ENCODE measurements at regions not wholly inside any gene's neighbourhood (a gene's known extent, or its start where the extent isn't known, plus 50 kb on each side); places are given as distances from the start of the nearest gene placed in this dataset.

GRCh38 chr2:24439971-24440340 is 51.1 kb upstream of the NCOA1 start:
- DNase-seq (ENCODE audit: low read depth), result no peak

- peak; percentile 18 for DNase-seq (ENCODE audit: low read depth)
Observed at GRCh38 chr2:24439280-24439970, 51.6 kb upstream of the NCOA1 start.

GRCh38 chr2:24438106-24438505 is 52.9 kb upstream of the NCOA1 start:
- DNase-seq (ENCODE audit: low read depth), result peak; percentile 60

- peak; percentile 68 for DNase-seq (ENCODE audit: low read depth)
Observed at GRCh38 chr2:24435391-24436316, 55.4 kb upstream of the NCOA1 start.

GRCh38 chr2:24434541-24434940 is 56.5 kb upstream of the NCOA1 start:
- DNase-seq (ENCODE audit: low read depth), result no peak

- no peak for DNase-seq (ENCODE audit: low read depth)
Observed at GRCh38 chr2:24432735-24433134, 58.3 kb upstream of the NCOA1 start.

GRCh38 chr2:24432121-24432520 is 58.9 kb upstream of the NCOA1 start:
- no peak for DNase-seq (ENCODE audit: low read depth)

GRCh38 chr2:24429197-24430074 is 61.6 kb upstream of the NCOA1 start:
- DNase-seq (ENCODE audit: low read depth), result peak; percentile 11

GRCh38 chr2:24424387-24424786 is 64.1 kb upstream of the ITSN2 start:
- DNase-seq (ENCODE audit: low read depth), result no peak

- DNase-seq (ENCODE audit: low read depth), result no peak
Observed at GRCh38 chr2:24423095-24423494, 62.8 kb upstream of the ITSN2 start.

- DNase-seq (ENCODE audit: low read depth), result peak; percentile 53
Observed at GRCh38 chr2:24421668-24422067, 61.3 kb upstream of the ITSN2 start.

- DNase-seq (ENCODE audit: low read depth), result no peak
Observed at GRCh38 chr2:24420373-24420772, 60.0 kb upstream of the ITSN2 start.

- DNase-seq (ENCODE audit: low read depth), result no peak
Observed at GRCh38 chr2:24418166-24418841, 58.0 kb upstream of the ITSN2 start.

- DNase-seq (ENCODE audit: low read depth), result no peak
Observed at GRCh38 chr2:24412812-24413211, 52.5 kb upstream of the ITSN2 start.

GRCh38 chr2:24411488-24412151 is 51.3 kb upstream of the ITSN2 start:
- DNase-seq (ENCODE audit: low read depth), result no peak

- DNase-seq (ENCODE audit: low read depth), result no peak
Observed at GRCh38 chr2:24410976-24411375, 50.6 kb upstream of the ITSN2 start.

- peak; percentile 71 for DNase-seq (ENCODE audit: low read depth)
Observed at GRCh38 chr2:24409700-24410556, 49.6 kb upstream of the ITSN2 start.

All from iris pigment epithelial cell (primary cell).